BJ (cell line): ENCODE measurements at regions not wholly inside any gene's neighbourhood (a gene's known extent, or its start where the extent isn't known, plus 50 kb on each side); places are given as distances from the start of the nearest gene placed in this dataset.

Experiments used
- CTCF ChIA-PET: fragments of 350-600 bp; formaldehyde crosslinking; extraction: SDS; loops from one replicate; lab custom pipeline; 2021; ENCODE audit warnings: antibody characterized with exemption, inconsistent platforms; lab: Yijun Ruan, JAX
- POLR2A ChIA-PET: fragments of 300-600 bp; sonication (Branson Sonifier 250); formaldehyde crosslinking; extraction: SDS; loops from one replicate; lab custom pipeline; 2021; ENCODE audit warnings: antibody characterized with exemption; lab: Charles Lee
- DNase-seq: peaks from one replicate; pipeline ENCODE4 v3.0.0-alpha.2; 2011; ENCODE audit warnings: low read depth
- H3K27me3 ChIP-seq: 2 replicates; pipeline ENCODE4 v1.6.0; 2011; ENCODE audit warnings: low read length; ENCODE audit not compliant: control insufficient read depth, insufficient read depth
- H3K36me3 ChIP-seq: 2 replicates; pipeline ENCODE4 v1.5.1; 2011; ENCODE audit warnings: low read length; ENCODE audit not compliant: control insufficient read depth, insufficient read depth
- H3K4me3 ChIP-seq: 2 replicates; pipeline ENCODE4 v1.5.1; 2011; ENCODE audit warnings: low read depth, mild to moderate bottlenecking, control low read depth, low read length
- TF ChIP-seq, protein P1 (sequence below): IDR thresholded peaks from 2 replicates; pipeline ENCODE4 v1.5.1; 2011; ENCODE audit warnings: low read depth, mild to moderate bottlenecking, control low read depth, inconsistent platforms, low read length, moderate library complexity; ENCODE audit not compliant: insufficient read depth

DNA sequence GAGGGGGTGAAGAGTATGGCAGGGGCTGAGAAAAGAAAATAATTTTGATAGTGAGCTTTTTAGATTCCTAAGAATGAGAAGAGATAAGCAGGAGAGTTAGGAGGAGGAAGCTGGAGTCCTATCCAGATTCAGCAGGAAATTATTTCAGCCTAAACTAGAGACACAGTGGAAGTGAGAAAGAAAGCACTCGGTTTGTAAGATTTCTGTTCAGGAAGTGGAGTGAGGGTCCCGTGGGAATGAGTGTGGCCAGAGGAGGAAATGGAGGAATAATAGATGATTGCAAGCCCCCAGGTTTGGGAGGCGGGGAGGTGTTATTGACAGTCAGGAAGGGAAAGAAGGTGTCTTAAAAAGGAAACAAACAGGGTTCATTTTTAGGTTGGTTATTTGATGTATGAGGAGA lies 84.8 kb upstream of the NRP1 start:
- ChIA-PET POLR2A (interaction anchor here (0.6 kb wide), 1 partner anchor 32 kb away, joined by 15 read pairs; no protein-coding TSS in a partner anchor), CTCF (no interaction called here)
- Histone ChIP-seq H3K4me3 (no peak overlapping the region), H3K36me3 (no peaks in the 10 kb centered on the region), H3K27me3 (no peaks in the 10 kb centered on the region)
- TF ChIP-seq, protein P1, sequence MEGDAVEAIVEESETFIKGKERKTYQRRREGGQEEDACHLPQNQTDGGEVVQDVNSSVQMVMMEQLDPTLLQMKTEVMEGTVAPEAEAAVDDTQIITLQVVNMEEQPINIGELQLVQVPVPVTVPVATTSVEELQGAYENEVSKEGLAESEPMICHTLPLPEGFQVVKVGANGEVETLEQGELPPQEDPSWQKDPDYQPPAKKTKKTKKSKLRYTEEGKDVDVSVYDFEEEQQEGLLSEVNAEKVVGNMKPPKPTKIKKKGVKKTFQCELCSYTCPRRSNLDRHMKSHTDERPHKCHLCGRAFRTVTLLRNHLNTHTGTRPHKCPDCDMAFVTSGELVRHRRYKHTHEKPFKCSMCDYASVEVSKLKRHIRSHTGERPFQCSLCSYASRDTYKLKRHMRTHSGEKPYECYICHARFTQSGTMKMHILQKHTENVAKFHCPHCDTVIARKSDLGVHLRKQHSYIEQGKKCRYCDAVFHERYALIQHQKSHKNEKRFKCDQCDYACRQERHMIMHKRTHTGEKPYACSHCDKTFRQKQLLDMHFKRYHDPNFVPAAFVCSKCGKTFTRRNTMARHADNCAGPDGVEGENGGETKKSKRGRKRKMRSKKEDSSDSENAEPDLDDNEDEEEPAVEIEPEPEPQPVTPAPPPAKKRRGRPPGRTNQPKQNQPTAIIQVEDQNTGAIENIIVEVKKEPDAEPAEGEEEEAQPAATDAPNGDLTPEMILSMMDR, result no peak
- DNase-seq, result no peak

DNA sequence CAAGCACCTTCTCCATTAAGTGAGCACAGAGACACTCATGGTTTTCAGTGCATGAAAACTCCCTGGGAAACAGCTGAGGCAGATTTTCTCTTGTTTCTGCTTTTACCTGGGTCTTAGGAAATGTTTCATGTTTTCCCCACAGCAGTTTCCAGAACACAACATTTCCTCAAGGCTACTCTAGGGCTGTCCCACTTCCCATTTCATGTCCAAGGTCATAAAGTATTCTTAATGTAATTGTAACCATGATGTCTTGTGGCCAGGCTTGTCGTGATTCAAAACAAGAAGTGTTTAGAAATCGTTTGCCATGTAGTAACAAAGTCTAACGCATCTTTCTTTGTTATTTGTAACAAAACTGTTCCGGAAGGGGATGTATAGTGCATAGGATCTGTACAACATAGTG lies 83.8 kb upstream of the NRP1 start:
- no peak for DNase-seq
- Histone ChIP-seq H3K27me3 (no peaks in the 10 kb centered on the region), H3K36me3 (no peaks in the 10 kb centered on the region), H3K4me3 (no peak overlapping the region)
- TF ChIP-seq, protein P1, result no peak
- ChIA-PET POLR2A (no interaction called here), CTCF (interaction anchor here (1.4 kb wide), 1 partner anchor 85 kb away, joined by 3 read pairs; no protein-coding TSS in a partner anchor)

- Histone ChIP-seq H3K27me3 (no peaks in the 10 kb centered on the region), H3K4me3 (no peak overlapping the region), H3K36me3 (no peaks in the 10 kb centered on the region)
- POLR2A ChIA-PET, result no interaction called here
- CTCF ChIA-PET, result interaction anchor here (1.4 kb wide), 1 partner anchor 11 kb away, joined by 3 read pairs; no protein-coding TSS in a partner anchor
- DNase-seq, result no peak
- TF ChIP-seq, protein P1, result no peak
These were observed 82.2 kb upstream of the NRP1 start for GRCh38 chr10:33416691-33417090.

DNA sequence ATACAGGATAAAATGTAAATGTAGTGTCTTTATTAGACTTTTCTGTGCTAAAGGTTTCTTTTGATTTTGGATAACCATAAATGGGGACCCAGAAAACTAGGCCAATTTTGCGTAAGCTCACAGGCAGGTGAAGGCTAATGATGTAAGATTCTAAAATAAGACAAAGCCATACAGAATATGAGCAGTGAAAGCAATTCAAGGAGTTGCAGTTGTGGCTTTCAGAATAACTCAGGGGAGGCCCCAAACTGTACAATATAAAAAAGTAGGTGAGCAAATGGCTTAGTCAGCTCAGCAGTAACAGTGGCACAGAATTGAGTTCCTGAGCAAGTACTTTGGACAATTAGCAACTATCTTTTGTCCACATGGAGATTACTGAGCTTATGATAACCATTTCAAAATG lies 81.7 kb upstream of the NRP1 start:
- POLR2A ChIA-PET, result no interaction called here
- CTCF ChIA-PET, result interaction anchor here (0.8 to 1.4 kb wide), 2 partner anchors 11 to 14 kb away, joined by 3 to 4 read pairs; no protein-coding TSS in a partner anchor
- DNase-seq, result no peak

DNA sequence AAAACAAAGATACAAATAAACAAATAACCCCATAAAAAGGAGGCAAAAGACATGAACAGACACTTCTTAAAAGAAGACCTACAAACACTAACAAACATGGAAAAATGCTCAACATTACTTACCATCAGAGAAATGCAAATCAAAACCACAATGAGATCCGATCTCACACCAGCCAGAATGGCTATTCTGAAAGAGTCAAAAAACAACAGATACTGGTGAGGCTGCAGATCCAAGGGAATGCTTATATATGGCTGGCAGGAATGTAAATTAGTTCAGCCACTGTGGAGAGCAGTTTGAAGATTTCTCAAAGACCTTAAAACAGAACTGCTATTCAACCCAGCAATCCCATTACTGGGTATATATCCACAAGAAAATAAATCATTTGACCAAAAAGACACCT lies 80.4 kb upstream of the NRP1 start:
- H3K27me3 ChIP-seq, result no peaks in the 10 kb centered on the region
- ChIA-PET CTCF (no interaction called here), POLR2A (no interaction called here)
- no peak for DNase-seq
- no peaks in the 10 kb centered on the region for H3K36me3 ChIP-seq
- H3K4me3 ChIP-seq, result no peak overlapping the region
- TF ChIP-seq, protein P1, result no peak

More for the DNA sequence above, 81.7 kb upstream of the NRP1 start:
- TF ChIP-seq, protein P1, result no peak
- Histone ChIP-seq H3K4me3 (no peak overlapping the region), H3K36me3 (no peaks in the 10 kb centered on the region), H3K27me3 (no peaks in the 10 kb centered on the region)
